ENCODE measurements at regions not wholly inside any gene's neighbourhood (a gene's known extent, or its start where the extent isn't known, plus 50 kb on each side); places are given as distances from the start of the nearest gene placed in this dataset.

- no peak for TF ChIP-seq CTCF (IDR thresholded peaks at IDR 0.05)
- no peak for TF ChIP-seq POLR2A (IDR thresholded peaks at IDR 0.05)
Observed at GRCh38 chr7:145774777-145775176, 341.8 kb upstream of the CNTNAP2 start.

Data from sigmoid colon (tissue), 3 donors.